H1 (cell line): ENCODE measurements at regions not wholly inside any gene's neighbourhood (a gene's known extent, or its start where the extent isn't known, plus 50 kb on each side); places are given as distances from the start of the nearest gene placed in this dataset.

Experiments
- CHD1 ChIP-seq: IDR thresholded peaks from 2 replicates; pipeline ENCODE4 v1.6.1; 2012; ENCODE audit warnings: low read depth, low read length, improper control_type of control experiment
- CTCF ChIP-seq, 3 experiments: IDR thresholded peaks; 1 replicate in 2 of 3; 2 replicates in 1 of 3; pipeline versions ENCODE4 v1.5.1 to v1.6.1; 2011; ENCODE audit warnings: low read length in 3 of 3, mild to moderate bottlenecking in 3 of 3, inconsistent platforms in 2 of 3, low read depth in 1 of 3, moderate library complexity in 1 of 3; ENCODE audit not compliant: insufficient read depth in 1 of 3; ENCODE audit errors: control extremely low read depth in 1 of 3
- EP300 ChIP-seq, 2 experiments: IDR thresholded peaks; 1 replicate in 1 of 2; 2 replicates in 1 of 2; pipeline ENCODE4 v1.6.1; 2011 to 2012; ENCODE audit warnings: low read depth in 2 of 2, low read length in 2 of 2, mild to moderate bottlenecking in 2 of 2, borderline replicate concordance in 1 of 2, inconsistent platforms in 1 of 2, moderate library complexity in 1 of 2
- FOSL1 ChIP-seq: IDR thresholded peaks from 2 replicates; pipeline ENCODE4 v1.6.1; 2011; ENCODE audit warnings: mild to moderate bottlenecking, low read depth, low read length, moderate library complexity; ENCODE audit not compliant: insufficient read depth
- GABPA ChIP-seq: IDR thresholded peaks from 2 replicates; pipeline ENCODE4 v1.6.1; 2011; ENCODE audit warnings: mild to moderate bottlenecking, low read length, moderate library complexity, borderline replicate concordance; ENCODE audit not compliant: insufficient read depth
- GTF2F1 ChIP-seq: IDR thresholded peaks from 2 replicates; pipeline ENCODE4 v1.6.1; 2012; ENCODE audit warnings: low read depth, low read length, improper control_type of control experiment, borderline replicate concordance
- HDAC6 ChIP-seq: IDR thresholded peaks from one replicate; pipeline ENCODE4 v1.7.1; 2012; ENCODE audit warnings: low read depth, mild to moderate bottlenecking, inconsistent platforms, low read length, moderate library complexity
- MAX ChIP-seq: IDR thresholded peaks from 2 replicates; pipeline ENCODE4 v1.6.1; 2012; ENCODE audit warnings: inconsistent platforms
- NRF1 ChIP-seq: IDR thresholded peaks from 2 replicates; pipeline ENCODE4 v1.6.1; 2011; ENCODE audit warnings: mild to moderate bottlenecking, low read depth, low read length, improper control_type of control experiment
- POLR2AphosphoS5 ChIP-seq: IDR thresholded peaks from 2 replicates; pipeline ENCODE4 v1.6.1; 2011; ENCODE audit warnings: low read depth, low read length
- RAD21 ChIP-seq, 2 experiments: IDR thresholded peaks in 1 of 2; conservative IDR thresholded peaks in 1 of 2; 2 replicates each; pipeline ENCODE4 v1.6.1; 2011; ENCODE audit warnings: low read depth in 2 of 2, low read length in 2 of 2, improper control_type of control experiment in 1 of 2, inconsistent platforms in 1 of 2, mild to moderate bottlenecking in 1 of 2, moderate library complexity in 1 of 2
- RBBP5 ChIP-seq: IDR thresholded peaks from 2 replicates; pipeline ENCODE4 v1.7.1; 2012; ENCODE audit warnings: low read depth, mild to moderate bottlenecking, inconsistent platforms, low read length, moderate library complexity, borderline replicate concordance
- SP1 ChIP-seq: IDR thresholded peaks from 2 replicates; pipeline ENCODE4 v1.6.1; 2011; ENCODE audit warnings: low read depth, low read length

GRCh38 chr2:181380581-181380980 is 76.6 kb upstream of the ITGA4 start:
- TF ChIP-seq CTCF (IDR thresholded peaks at IDR 0.05; ENCODE audit: control extremely low read depth in 1 of 3, insufficient read depth in 1 of 3, low read depth in 1 of 3, low read length in 3 of 3): no peak
- TF ChIP-seq RBBP5: no peak
- no peak for TF ChIP-seq RAD21 (IDR thresholded peaks at IDR 0.05 in 1 of 2, conservative IDR thresholded peaks at IDR 0.05 in 1 of 2; ENCODE audit: low read depth in 2 of 2, low read length in 2 of 2)
- TF ChIP-seq POLR2AphosphoS5: no peak
- TF ChIP-seq MAX: no peak
- no peak for TF ChIP-seq EP300 (IDR thresholded peaks at IDR 0.05; ENCODE audit: borderline replicate concordance in 1 of 2, low read depth in 2 of 2, low read length in 2 of 2)
- no peak for TF ChIP-seq FOSL1
- TF ChIP-seq HDAC6: no peak
- no peak for TF ChIP-seq NRF1
- no peak for TF ChIP-seq CHD1
- TF ChIP-seq GABPA: no peak
- TF ChIP-seq SP1: no peak
- no peak for TF ChIP-seq GTF2F1
